ENCODE measurements at regions not wholly inside any gene's neighbourhood (a gene's known extent, or its start where the extent isn't known, plus 50 kb on each side); places are given as distances from the start of the nearest gene placed in this dataset.

- H3K9me3 Mint-ChIP-seq (ENCODE audit: unreplicated experiment): no peaks in the 10 kb centered on the region
- no peaks in the 10 kb centered on the region for H3K36me3 Mint-ChIP-seq (ENCODE audit: unreplicated experiment)
- DNase-seq (ENCODE audit: extremely low spot score, unreplicated experiment): no peak
- TF ChIP-seq CTCF (IDR thresholded peaks at IDR 0.05): peak; percentile 54
- no peak overlapping the region for H3K4me3 Mint-ChIP-seq (ENCODE audit: unreplicated experiment)
- peaks cover 13% of the 10 kb centered on the region for H3K27me3 Mint-ChIP-seq (ENCODE audit: unreplicated experiment)
- H3K4me1 Mint-ChIP-seq (ENCODE audit: unreplicated experiment): peaks cover 6% of the 10 kb centered on the region
- H3K27ac Mint-ChIP-seq (ENCODE audit: unreplicated experiment): no peak overlapping the region
Observed at GRCh38 chr10:118106426-118106825, 59.7 kb upstream of the RAB11FIP2 start.

DNA sequence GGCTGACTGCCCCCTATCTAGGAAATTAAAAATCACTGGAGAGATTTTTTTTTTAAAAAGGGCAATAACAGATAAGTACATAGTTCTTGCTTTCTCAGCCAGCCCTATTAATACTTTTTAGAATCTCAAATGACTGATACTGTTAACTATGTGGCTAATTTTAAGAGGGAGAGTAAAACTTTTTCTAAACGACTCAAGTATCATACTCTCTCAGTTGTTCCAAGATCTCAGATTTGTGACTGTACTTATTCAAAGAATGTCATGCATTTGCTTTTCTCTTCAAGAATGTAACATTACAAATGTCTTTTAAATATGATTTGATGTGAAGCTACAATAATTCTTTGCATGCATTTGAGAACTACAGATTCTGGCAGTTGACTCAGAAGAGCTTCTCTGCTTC lies 55.4 kb upstream of the RAB11FIP2 start:
- Mint-ChIP-seq H3K9me3 (ENCODE audit: unreplicated experiment) (no peaks in the 10 kb centered on the region), H3K4me3 (ENCODE audit: unreplicated experiment) (no peak overlapping the region), H3K27ac (ENCODE audit: unreplicated experiment) (no peak overlapping the region), H3K36me3 (ENCODE audit: unreplicated experiment) (no peaks in the 10 kb centered on the region), H3K4me1 (ENCODE audit: unreplicated experiment) (peaks cover 1% of the 10 kb centered on the region), H3K27me3 (ENCODE audit: unreplicated experiment) (peaks cover 3% of the 10 kb centered on the region)
- TF ChIP-seq CTCF (IDR thresholded peaks at IDR 0.05): no peak
- DNase-seq (ENCODE audit: extremely low spot score, unreplicated experiment): no peak

GRCh38 chr10:118101501-118101900 lies 54.8 kb upstream of the RAB11FIP2 start:
- DNase-seq (ENCODE audit: extremely low spot score, unreplicated experiment): no peak

More at GRCh38 chr10:118101501-118101900, 54.8 kb upstream of the RAB11FIP2 start:
- no peak overlapping the region for H3K27ac Mint-ChIP-seq (ENCODE audit: unreplicated experiment)
- H3K9me3 Mint-ChIP-seq (ENCODE audit: unreplicated experiment): no peaks in the 10 kb centered on the region
- peaks cover 1% of the 10 kb centered on the region for H3K4me1 Mint-ChIP-seq (ENCODE audit: unreplicated experiment)
- H3K4me3 Mint-ChIP-seq (ENCODE audit: unreplicated experiment): no peak overlapping the region
- TF ChIP-seq CTCF (IDR thresholded peaks at IDR 0.05): no peak
- H3K36me3 Mint-ChIP-seq (ENCODE audit: unreplicated experiment): no peaks in the 10 kb centered on the region
- H3K27me3 Mint-ChIP-seq (ENCODE audit: unreplicated experiment): peaks cover 3% of the 10 kb centered on the region

Data from osteocyte (in vitro differentiated cells).